Duodenal mucosa (tissue), 2 donors: ENCODE measurements at regions not wholly inside any gene's neighbourhood (a gene's known extent, or its start where the extent isn't known, plus 50 kb on each side); places are given as distances from the start of the nearest gene placed in this dataset.
"Not testable (repeated sequence)": the region's sequence is repeated elsewhere in the genome, so short reads cannot be mapped to it uniquely, and the experiment has no call there.

Experiments
- H3K27ac ChIP-seq: one replicate; pipeline ENCODE4 v1.7.0; 2013; ENCODE audit warnings: low read depth, low read length
- H3K27me3 ChIP-seq, 2 donors: one replicate each; pipeline ENCODE4 v1.7.0; 2013; ENCODE audit warnings: low read length in 2 of 2, control low read depth in 1 of 2; ENCODE audit not compliant: insufficient read depth in 2 of 2, control insufficient read depth in 1 of 2
- H3K36me3 ChIP-seq, 2 donors: one replicate each; pipeline ENCODE4 v1.7.0; 2013; ENCODE audit warnings: low read length in 2 of 2, control low read depth in 1 of 2; ENCODE audit not compliant: insufficient read depth in 2 of 2, control insufficient read depth in 1 of 2
- H3K4me1 ChIP-seq, 2 donors: one replicate each; pipeline ENCODE4 v1.7.0; 2013; ENCODE audit warnings: low read length in 2 of 2, control low read depth in 1 of 2; ENCODE audit not compliant: insufficient read depth in 2 of 2, control insufficient read depth in 1 of 2
- H3K4me3 ChIP-seq, 2 donors: one replicate each; pipeline ENCODE4 v1.7.0; 2013; ENCODE audit warnings: low read length in 2 of 2, low read depth in 1 of 2
- H3K9ac ChIP-seq, 2 donors: one replicate each; pipeline ENCODE4 v1.7.0; 2013; ENCODE audit warnings: low read length in 2 of 2, low read depth in 1 of 2
- H3K9me3 ChIP-seq, 2 donors: one replicate each; pipeline ENCODE4 v1.7.0; 2013; ENCODE audit warnings: low read length in 2 of 2, control low read depth in 1 of 2; ENCODE audit not compliant: control insufficient read depth in 1 of 2

DNA sequence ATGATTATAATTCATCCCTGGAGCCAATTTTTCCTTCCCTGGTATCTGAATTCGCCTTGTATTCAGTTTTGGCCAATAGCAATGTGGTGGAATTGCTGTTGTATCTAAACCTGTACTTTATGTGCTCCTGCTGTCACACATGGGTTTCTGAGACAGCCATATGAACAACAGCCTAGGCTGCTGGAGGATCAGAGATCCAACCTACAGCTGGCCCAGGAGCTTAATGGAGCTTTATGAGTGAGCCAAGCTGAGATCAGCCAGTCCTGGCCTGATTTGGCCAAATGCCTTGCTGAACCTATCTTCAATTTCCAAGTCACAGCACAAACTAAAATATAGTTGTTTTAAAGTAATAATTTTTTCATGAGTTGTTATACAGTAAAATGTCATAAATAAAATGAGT is 1071.5 kb downstream of the PCDH7 start:
- H3K9ac ChIP-seq, result no peak overlapping the region
- no peaks in the 10 kb centered on the region for H3K27me3 ChIP-seq
- no peaks in the 10 kb centered on the region for H3K4me1 ChIP-seq
- H3K27ac ChIP-seq, result no peak overlapping the region
- no peaks in the 10 kb centered on the region for H3K9me3 ChIP-seq
- no peaks in the 10 kb centered on the region for H3K36me3 ChIP-seq
- no peak overlapping the region for H3K4me3 ChIP-seq

DNA sequence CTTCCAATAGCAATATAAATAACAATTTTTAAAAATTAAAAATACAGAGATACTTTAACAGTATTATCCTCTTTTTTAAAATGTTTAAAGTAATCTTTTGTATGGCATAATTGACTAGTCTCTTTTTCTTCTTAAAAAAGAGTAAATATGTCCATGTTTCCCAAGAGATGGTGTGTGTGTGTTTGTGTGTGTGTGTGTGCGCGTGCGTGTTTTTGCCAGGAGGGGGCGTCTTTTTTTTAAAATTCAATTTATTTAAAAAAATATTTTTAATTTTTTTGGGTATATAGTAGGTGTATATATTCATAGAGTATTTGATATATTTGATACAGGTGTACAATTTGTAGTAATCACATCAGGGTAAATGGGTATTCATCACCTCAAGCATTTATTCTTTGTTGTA is 1073.7 kb downstream of the PCDH7 start:
- Histone ChIP-seq H3K4me3 (no peak overlapping the region), H3K9ac (no peak overlapping the region), H3K4me1 (no peaks in the 10 kb centered on the region), H3K9me3 (no peaks in the 10 kb centered on the region), H3K27me3 (no peaks in the 10 kb centered on the region), H3K36me3 (no peaks in the 10 kb centered on the region), H3K27ac (no peak overlapping the region)

DNA sequence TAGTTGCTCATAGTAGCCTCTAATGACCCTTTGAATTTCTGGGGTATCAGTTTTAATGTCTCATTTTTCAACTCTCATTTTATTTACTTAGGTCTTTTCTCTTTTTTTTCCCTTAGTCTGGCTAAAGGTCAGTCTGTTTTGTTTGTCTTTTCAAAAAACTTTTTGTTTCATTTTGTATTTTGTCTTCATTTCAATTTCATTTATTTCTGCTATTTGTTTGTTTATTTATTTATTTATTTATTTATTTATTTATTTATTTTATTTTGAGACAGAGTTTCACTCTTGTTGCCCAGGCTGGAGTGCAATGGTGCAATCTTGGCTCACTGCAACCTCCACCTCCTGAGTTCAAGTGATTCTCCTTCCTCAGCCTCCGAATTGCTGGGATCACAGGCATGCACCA is 1076.9 kb downstream of the PCDH7 start:
- not testable (repeated sequence) for H3K27ac ChIP-seq, H3K27me3 ChIP-seq, H3K9ac ChIP-seq, H3K9me3 ChIP-seq, H3K36me3 ChIP-seq, H3K4me1 ChIP-seq, H3K4me3 ChIP-seq

DNA sequence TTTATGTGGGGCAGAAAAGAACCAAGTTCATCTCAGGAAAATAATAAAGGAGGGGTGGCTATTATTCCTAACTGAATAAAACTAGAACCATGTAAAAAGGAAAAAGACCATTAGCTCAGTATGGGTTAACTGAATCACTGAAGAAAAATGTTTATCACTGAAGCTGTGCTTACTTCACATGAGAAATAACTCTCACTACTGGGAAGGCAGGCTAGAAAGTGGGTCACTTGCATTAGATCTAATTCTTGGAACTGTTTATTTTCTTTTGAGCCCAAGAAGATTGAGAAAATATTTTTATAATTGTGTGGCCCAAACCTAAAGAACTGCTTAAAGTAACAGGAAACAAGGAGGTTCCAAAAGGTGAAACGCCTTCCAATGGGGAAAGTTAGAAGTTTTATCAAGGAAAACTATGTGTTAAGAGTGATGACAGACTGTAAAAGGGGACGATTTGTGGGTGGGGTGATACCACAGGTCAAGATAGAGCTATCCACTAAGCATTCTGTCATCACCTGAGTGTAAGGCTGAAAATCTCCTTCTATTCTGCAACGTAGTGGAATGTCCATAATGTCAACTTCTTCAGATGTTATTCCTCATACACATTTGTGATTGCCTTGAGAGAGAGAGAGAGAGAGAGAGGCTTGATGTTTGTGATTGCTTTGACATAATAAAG is 1083.5 kb downstream of the PCDH7 start:
- Histone ChIP-seq H3K36me3 (no peaks in the 10 kb centered on the region), H3K4me3 (no peak overlapping the region), H3K27ac (no peak overlapping the region), H3K4me1 (no peaks in the 10 kb centered on the region), H3K9ac (no peak overlapping the region), H3K9me3 (no peaks in the 10 kb centered on the region), H3K27me3 (no peaks in the 10 kb centered on the region)

DNA sequence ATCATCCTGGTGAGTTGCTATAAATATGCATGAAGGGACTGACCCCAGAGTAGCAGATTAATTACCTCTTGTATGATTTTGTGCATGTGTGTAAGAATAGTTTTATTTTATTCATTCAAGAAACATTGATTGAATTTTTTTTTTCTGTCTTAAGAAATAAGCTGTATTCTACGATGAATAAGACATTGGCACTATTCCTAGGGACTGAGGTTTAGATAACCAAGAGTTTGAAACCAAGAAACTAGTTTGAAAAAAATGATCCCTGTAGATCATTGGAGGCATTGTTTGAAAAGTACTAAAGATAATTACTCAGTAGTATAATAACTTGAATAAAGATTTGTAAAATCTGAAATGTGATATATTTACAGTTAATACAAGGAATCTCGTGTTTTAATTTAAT is 1086.9 kb downstream of the PCDH7 start:
- Histone ChIP-seq H3K27ac (no peak overlapping the region), H3K9me3 (no peaks in the 10 kb centered on the region), H3K4me1 (no peaks in the 10 kb centered on the region), H3K27me3 (no peaks in the 10 kb centered on the region), H3K36me3 (no peaks in the 10 kb centered on the region), H3K9ac (no peak overlapping the region), H3K4me3 (no peak overlapping the region)

DNA sequence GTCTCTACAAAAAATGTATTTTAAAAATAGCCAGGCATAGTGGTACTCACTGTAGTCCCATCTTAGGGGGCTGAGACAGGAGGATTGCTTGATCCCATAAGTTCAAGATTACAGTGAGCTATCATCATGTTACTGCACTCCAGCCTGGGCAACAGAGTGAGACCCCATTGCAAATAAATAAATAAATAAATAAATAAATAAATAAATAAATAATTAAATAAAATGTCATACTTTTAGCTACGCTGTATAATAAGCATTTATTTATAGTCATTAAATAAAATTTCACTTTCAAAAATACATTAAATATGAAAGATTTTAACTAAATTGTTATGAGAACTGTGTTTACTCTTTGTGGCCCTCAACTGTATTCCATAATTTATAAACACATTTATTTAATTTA is 1124.2 kb downstream of the PCDH7 start:
- Histone ChIP-seq H3K9ac (no peak overlapping the region), H3K4me3 (no peak overlapping the region), H3K27ac (no peak overlapping the region), H3K36me3 (no peaks in the 10 kb centered on the region), H3K4me1 (no peaks in the 10 kb centered on the region), H3K27me3 (no peaks in the 10 kb centered on the region), H3K9me3 (peaks cover 0 to 4% of the 10 kb centered on the region in 2 donors)

DNA sequence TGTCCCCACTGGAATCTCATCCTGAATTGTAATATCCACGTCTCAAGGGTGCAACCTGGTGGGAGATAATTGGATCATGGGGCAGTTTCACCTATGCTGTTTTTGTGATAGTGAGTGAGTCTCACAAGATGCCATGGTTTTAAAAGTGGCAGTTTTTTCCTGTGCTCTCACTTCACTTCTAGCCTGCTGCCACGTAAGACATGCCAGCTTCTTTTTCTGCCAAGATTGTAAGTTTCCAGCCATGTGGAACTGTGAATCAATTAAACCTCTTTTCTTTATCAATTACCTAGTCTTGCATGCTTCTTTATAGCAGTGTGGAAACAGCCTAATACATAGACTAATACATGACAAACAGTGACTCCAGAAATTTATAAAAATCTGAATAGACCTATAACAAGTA is 1131.8 kb downstream of the PCDH7 start:
- H3K9ac ChIP-seq, result no peak overlapping the region
- no peaks in the 10 kb centered on the region for H3K4me1 ChIP-seq
- H3K4me3 ChIP-seq, result no peak overlapping the region
- no peak overlapping the region for H3K27ac ChIP-seq
- no peaks in the 10 kb centered on the region for H3K27me3 ChIP-seq
- H3K9me3 ChIP-seq, result peaks cover 0 to 2% of the 10 kb centered on the region in 2 donors
- H3K36me3 ChIP-seq, result no peaks in the 10 kb centered on the region

DNA sequence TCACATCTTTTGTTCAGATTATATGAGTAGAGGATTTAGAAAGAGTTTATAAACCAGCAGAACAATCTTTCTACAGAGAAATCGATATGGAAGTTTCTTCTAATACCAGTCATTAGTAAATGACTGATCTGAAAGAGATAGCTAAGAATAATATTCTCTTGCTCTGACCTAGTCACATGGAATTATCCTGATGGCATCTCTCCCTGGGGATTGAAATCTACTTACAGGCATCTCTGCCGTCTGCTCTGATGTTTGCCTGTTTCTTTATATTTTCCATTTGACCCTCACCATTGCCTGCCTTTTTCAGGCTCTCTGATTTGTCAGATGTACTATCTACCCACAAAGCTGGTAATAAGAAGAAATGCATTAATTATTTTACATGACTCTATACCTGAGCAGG is 1157.3 kb downstream of the PCDH7 start:
- Histone ChIP-seq H3K27me3 (no peaks in the 10 kb centered on the region), H3K9ac (no peak overlapping the region), H3K9me3 (no peaks in the 10 kb centered on the region), H3K36me3 (no peaks in the 10 kb centered on the region), H3K27ac (no peak overlapping the region), H3K4me3 (no peak overlapping the region), H3K4me1 (no peaks in the 10 kb centered on the region)

DNA sequence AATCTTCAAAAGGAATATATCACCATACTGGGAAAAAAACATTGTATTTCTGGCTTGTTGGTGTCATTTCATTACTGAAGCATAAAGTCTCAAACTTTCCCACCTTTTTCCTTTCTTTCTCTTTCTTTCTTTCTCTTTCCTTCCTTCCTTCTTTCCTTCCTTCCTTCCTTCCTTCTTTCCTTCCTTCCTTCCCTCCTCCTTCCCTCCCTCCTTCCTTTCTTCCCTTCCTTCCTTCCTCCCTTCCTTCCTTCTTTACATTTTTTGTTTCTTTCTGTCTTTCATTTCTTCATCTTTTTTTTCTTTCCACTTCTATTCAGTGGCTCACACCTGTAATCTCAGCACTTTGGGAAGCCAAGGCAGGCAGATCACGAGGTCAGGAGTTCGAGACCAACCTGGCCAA is 1160.7 kb downstream of the PCDH7 start:
- not testable (repeated sequence) for H3K9me3 ChIP-seq, H3K27me3 ChIP-seq, H3K9ac ChIP-seq, H3K36me3 ChIP-seq, H3K4me3 ChIP-seq, H3K27ac ChIP-seq, H3K4me1 ChIP-seq

DNA sequence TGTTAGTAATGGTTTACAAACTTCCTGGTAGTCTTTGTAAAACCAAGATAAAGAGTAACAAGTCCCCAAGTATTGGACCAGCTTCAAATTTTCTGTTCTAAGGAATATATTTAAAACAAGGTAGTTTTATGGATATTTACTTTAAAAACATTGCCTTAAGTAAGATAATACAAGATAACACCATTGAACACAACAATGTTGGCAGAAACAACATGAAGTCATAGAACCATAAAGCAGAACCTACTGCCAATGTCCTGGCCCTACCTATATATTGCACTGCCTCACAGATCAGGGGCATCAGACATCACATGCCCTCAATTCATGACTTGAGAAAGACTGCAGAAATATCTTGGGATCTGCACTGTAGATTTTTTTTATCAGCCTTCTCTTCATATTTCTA is 1176.2 kb downstream of the PCDH7 start:
- Histone ChIP-seq H3K9ac (no peak overlapping the region), H3K27ac (no peak overlapping the region), H3K27me3 (no peaks in the 10 kb centered on the region), H3K36me3 (no peaks in the 10 kb centered on the region), H3K4me1 (no peaks in the 10 kb centered on the region), H3K9me3 (peaks cover 0 to 2% of the 10 kb centered on the region in 2 donors), H3K4me3 (no peak overlapping the region)

DNA sequence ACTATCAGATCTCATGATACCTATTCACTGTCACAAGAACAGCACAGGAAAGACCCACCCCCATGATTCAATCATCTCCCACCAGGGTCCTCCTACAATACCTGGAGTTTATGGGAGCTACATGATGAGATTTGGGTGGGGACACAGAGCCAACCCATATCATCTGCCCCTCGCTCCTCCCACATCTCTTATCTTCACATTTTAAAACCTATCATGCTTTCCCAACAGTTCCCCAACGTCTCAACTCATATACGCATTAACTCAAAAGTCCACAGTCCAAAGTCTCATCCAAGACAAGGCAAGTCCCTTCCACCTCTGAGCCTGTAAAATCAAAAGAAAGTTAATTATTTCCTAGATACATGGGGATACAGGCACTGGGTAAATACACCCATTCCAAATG is 1185.2 kb downstream of the PCDH7 start:
- Histone ChIP-seq H3K4me1 (no peaks in the 10 kb centered on the region), H3K36me3 (no peaks in the 10 kb centered on the region), H3K9ac (no peak overlapping the region), H3K27me3 (no peaks in the 10 kb centered on the region), H3K9me3 (peaks cover 0 to 5% of the 10 kb centered on the region in 2 donors), H3K27ac (no peak overlapping the region), H3K4me3 (no peak overlapping the region)
